ENCODE measurements at regions not wholly inside any gene's neighbourhood (a gene's known extent, or its start where the extent isn't known, plus 50 kb on each side); places are given as distances from the start of the nearest gene placed in this dataset.

DNA sequence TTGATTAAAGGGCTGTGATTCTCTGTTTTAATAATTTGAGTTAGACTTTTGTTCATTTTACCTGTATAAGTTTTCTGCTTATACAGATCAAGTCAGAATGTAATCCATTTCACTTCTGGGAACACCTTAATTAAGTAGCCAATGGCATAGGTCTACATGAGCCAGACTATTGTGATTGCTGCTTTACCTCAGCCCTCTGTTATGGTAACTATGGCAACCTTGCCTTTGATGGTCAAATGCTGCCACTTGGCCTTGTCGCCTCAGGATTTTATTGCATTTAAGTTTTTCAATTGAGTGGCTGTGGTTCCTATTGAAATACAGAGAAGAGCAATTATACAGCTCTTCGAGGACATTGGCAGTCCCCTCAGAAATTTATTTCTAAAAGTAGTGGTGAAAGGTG is 64.3 kb upstream of the TMEM106B start:
- no peak for TF ChIP-seq CTCF (conservative IDR thresholded peaks at IDR 0.05)
- TF ChIP-seq EZH2 (IDR thresholded peaks at IDR 0.05; ENCODE audit: low read depth), result no peak
- H3F3A ChIP-seq (ENCODE audit: insufficient read depth, low read depth), result no peaks in the 10 kb centered on the region
- no peaks in the 10 kb centered on the region for H3K79me2 ChIP-seq (ENCODE audit: low read depth)
- CTCF ChIA-PET, result no interaction called here
- no peak overlapping the region for H3K27ac ChIP-seq
- DNase-seq, result no peak
- H2AFZ ChIP-seq, result no peak overlapping the region
- H3K4me2 ChIP-seq, result no peak overlapping the region
- H3K4me1 ChIP-seq (replicated peaks; ENCODE audit: insufficient read depth), result no peaks in the 10 kb centered on the region
- BruUV-seq (replicated peaks), result no TSS peak
- no peaks in the 10 kb centered on the region for H3K36me3 ChIP-seq (ENCODE audit: low read depth)
- H3K9me3 ChIP-seq (ENCODE audit: insufficient read depth, low read depth), result no peaks in the 10 kb centered on the region
- no peaks in the 10 kb centered on the region for H3K27me3 ChIP-seq (ENCODE audit: insufficient read depth, low read depth)
- POLR2A ChIA-PET (ENCODE audit: unreplicated experiment), result no interaction called here
- no peaks in the 10 kb centered on the region for H4K20me1 ChIP-seq (ENCODE audit: insufficient read depth)
- H3K9me2 ChIP-seq (ENCODE audit: insufficient read depth), result no peaks in the 10 kb centered on the region; the same call in 1 of the 2 replicates
- H3K4me3 ChIP-seq, result no peak overlapping the region
- intact Hi-C loops (cut with micrococcal nuclease; ENCODE audit: unreplicated experiment), result no loop called here

DNA sequence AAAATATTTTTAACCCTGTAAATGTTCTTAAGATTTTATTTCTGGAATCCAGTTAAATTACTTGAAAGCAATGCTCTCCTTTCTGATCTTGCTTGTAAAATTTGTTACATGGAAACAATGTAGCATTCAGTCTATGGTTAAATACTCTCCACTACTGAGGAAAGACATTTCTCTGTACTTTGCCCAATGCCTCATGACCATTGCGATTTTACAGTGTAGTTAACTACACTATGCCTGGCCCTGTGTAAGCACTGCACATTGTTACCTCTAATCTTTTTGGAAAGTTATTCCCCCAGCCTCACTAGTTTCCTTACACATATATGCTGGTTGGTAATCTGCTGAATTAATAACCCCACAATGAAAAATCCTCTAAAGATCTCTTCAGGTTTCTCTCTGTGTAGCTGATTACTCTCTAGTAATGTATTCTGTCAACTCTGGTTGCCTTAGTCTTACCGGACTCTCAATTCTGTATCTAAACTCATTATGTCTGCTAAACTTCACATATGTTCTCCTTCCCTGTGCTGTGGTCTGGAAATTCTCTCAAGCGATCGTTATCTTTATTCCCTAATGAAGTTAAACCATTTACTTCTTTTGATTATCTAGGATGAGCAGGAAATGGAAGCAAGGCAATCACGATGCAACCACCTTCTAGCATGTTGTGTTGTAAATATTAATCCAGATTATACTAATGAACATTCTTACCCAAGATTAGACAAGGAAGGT is 58.7 kb upstream of the TMEM106B start:
- BruUV-seq (replicated peaks), result no TSS peak
- Histone ChIP-seq H3K79me2 (ENCODE audit: low read depth) (no peaks in the 10 kb centered on the region), H3K27me3 (ENCODE audit: insufficient read depth, low read depth) (no peaks in the 10 kb centered on the region), H4K20me1 (ENCODE audit: insufficient read depth) (no peaks in the 10 kb centered on the region), H3K9me3 (ENCODE audit: insufficient read depth, low read depth) (no peaks in the 10 kb centered on the region), H3K4me3 (no peak overlapping the region), H3K4me1 (replicated peaks; ENCODE audit: insufficient read depth) (no peaks in the 10 kb centered on the region), H2AFZ (no peak overlapping the region), H3K27ac (no peak overlapping the region), H3F3A (ENCODE audit: insufficient read depth, low read depth) (no peaks in the 10 kb centered on the region), H3K9me2 (ENCODE audit: insufficient read depth) (no peaks in the 10 kb centered on the region; the same call in 1 of the 2 replicates), H3K4me2 (no peak overlapping the region), H3K36me3 (ENCODE audit: low read depth) (no peaks in the 10 kb centered on the region)
- ChIA-PET CTCF (no interaction called here), POLR2A (ENCODE audit: unreplicated experiment) (no interaction called here)
- DNase-seq, result no peak
- intact Hi-C loops (cut with micrococcal nuclease; ENCODE audit: unreplicated experiment), result no loop called here
- no peak for TF ChIP-seq CTCF (conservative IDR thresholded peaks at IDR 0.05)
- no peak for TF ChIP-seq EZH2 (IDR thresholded peaks at IDR 0.05; ENCODE audit: low read depth)

GRCh38 chr7:12154119-12154518 is 57.0 kb upstream of the TMEM106B start:
- TF ChIP-seq EZH2 (IDR thresholded peaks at IDR 0.05; ENCODE audit: low read depth) (no peak), CTCF (conservative IDR thresholded peaks at IDR 0.05) (no peak)
- no peaks in the 10 kb centered on the region for H4K20me1 ChIP-seq (ENCODE audit: insufficient read depth)
- ChIA-PET POLR2A (ENCODE audit: unreplicated experiment) (no interaction called here), CTCF (no interaction called here)
- no peaks in the 10 kb centered on the region for H3K9me3 ChIP-seq (ENCODE audit: insufficient read depth, low read depth)
- H3K4me2 ChIP-seq, result no peak overlapping the region
- H3K9me2 ChIP-seq (ENCODE audit: insufficient read depth), result no peaks in the 10 kb centered on the region
- H3K27ac ChIP-seq, result no peak overlapping the region
- H3K27me3 ChIP-seq (ENCODE audit: insufficient read depth, low read depth), result no peaks in the 10 kb centered on the region
- H2AFZ ChIP-seq, result no peak overlapping the region
- no peaks in the 10 kb centered on the region for H3K36me3 ChIP-seq (ENCODE audit: low read depth)
- BruUV-seq (replicated peaks), result no TSS peak
- no peak for DNase-seq
- H3K79me2 ChIP-seq (ENCODE audit: low read depth), result no peaks in the 10 kb centered on the region
- intact Hi-C loops (cut with micrococcal nuclease; ENCODE audit: unreplicated experiment), result no loop called here
- H3F3A ChIP-seq (ENCODE audit: insufficient read depth, low read depth), result no peaks in the 10 kb centered on the region
- H3K4me3 ChIP-seq, result no peak overlapping the region
- H3K4me1 ChIP-seq (replicated peaks; ENCODE audit: insufficient read depth), result no peaks in the 10 kb centered on the region; the same call in 1 of the 2 replicates

Measured in PC-9 (cell line).